GM18909 (cell line): ENCODE measurements at regions not wholly inside any gene's neighbourhood (a gene's known extent, or its start where the extent isn't known, plus 50 kb on each side); places are given as distances from the start of the nearest gene placed in this dataset.

Experiments used
- ATAC-seq: cut with Tn5 transposase; IDR thresholded peaks from one replicate; pipeline ENCODE4 v1.9.1; 2021; ENCODE audit warnings: mild to moderate bottlenecking; ENCODE audit not compliant: unreplicated experiment, poor library complexity

GRCh38 chrX:21056622-21057021 is 317.6 kb upstream of the CNKSR2 start:
- no peak for ATAC-seq

GRCh38 chrX:21047034-21047455 is 327.2 kb upstream of the CNKSR2 start:
- no peak for ATAC-seq

- no peak for ATAC-seq
These were observed 359.9 kb upstream of the CNKSR2 start for GRCh38 chrX:21014326-21014725.

- no peak for ATAC-seq
These were observed 369.4 kb upstream of the CNKSR2 start for GRCh38 chrX:21004835-21005234.

- no peak for ATAC-seq
These were observed 378.4 kb upstream of the CNKSR2 start for GRCh38 chrX:20995829-20996228.

- no peak for ATAC-seq
These were observed 384.9 kb upstream of the CNKSR2 start for GRCh38 chrX:20989361-20989760.

GRCh38 chrX:20988804-20989203 is 385.4 kb upstream of the CNKSR2 start:
- no peak for ATAC-seq

GRCh38 chrX:20988118-20988517 is 386.1 kb upstream of the CNKSR2 start:
- no peak for ATAC-seq

GRCh38 chrX:20980426-20980825 is 393.8 kb upstream of the CNKSR2 start:
- ATAC-seq: no peak

- ATAC-seq: no peak
These were observed 399.9 kb upstream of the CNKSR2 start for GRCh38 chrX:20974326-20974725.

- no peak for ATAC-seq
These were observed 401.2 kb upstream of the CNKSR2 start for GRCh38 chrX:20973038-20973437.

GRCh38 chrX:20971250-20971649 is 403.0 kb upstream of the CNKSR2 start:
- no peak for ATAC-seq

- ATAC-seq: no peak
These were observed 404.7 kb upstream of the CNKSR2 start for GRCh38 chrX:20969565-20969964.

GRCh38 chrX:20968996-20969395 is 405.2 kb upstream of the CNKSR2 start:
- ATAC-seq: no peak

- no peak for ATAC-seq
These were observed 406.5 kb upstream of the CNKSR2 start for GRCh38 chrX:20967725-20968124.

- ATAC-seq: no peak
These were observed 408.8 kb upstream of the CNKSR2 start for GRCh38 chrX:20965270-20966044.

- no peak for ATAC-seq
These were observed 420.2 kb upstream of the CNKSR2 start for GRCh38 chrX:20954014-20954413.

GRCh38 chrX:20952180-20952579 is 422.0 kb upstream of the CNKSR2 start:
- no peak for ATAC-seq

GRCh38 chrX:20951016-20951810 is 423.0 kb upstream of the CNKSR2 start:
- ATAC-seq: no peak

GRCh38 chrX:20947411-20947912 is 426.8 kb upstream of the CNKSR2 start:
- ATAC-seq: no peak

GRCh38 chrX:20913760-20914159 is 460.5 kb upstream of the CNKSR2 start:
- no peak for ATAC-seq
